GM12892 (cell line): ENCODE measurements at regions not wholly inside any gene's neighbourhood (a gene's known extent, or its start where the extent isn't known, plus 50 kb on each side); places are given as distances from the start of the nearest gene placed in this dataset.

ENCODE experiments used
- POLR2A ChIP-seq: IDR thresholded peaks from 2 replicates; pipeline ENCODE4 v1.6.1; 2011; ENCODE audit warnings: low read depth, low read length, control low read depth
- POLR2AphosphoS5 ChIP-seq: IDR thresholded peaks from 2 replicates; pipeline ENCODE4 v1.6.1; 2011; ENCODE audit warnings: low read depth, low read length, control low read depth
- TAF1 ChIP-seq: IDR thresholded peaks from 2 replicates; pipeline ENCODE4 v1.6.1; 2011; ENCODE audit warnings: low read depth, mild to moderate bottlenecking, control low read depth, low read length, borderline replicate concordance

- TF ChIP-seq POLR2AphosphoS5 (no peak), POLR2A (no peak), TAF1 (no peak)
These were observed 239.2 kb upstream of the SMIM31 start for GRCh38 chr4:164514765-164515164.
